NCI-H146 treated with DMSO at 0.1 percent for 48 hours (cell line): ENCODE measurements at regions not wholly inside any gene's neighbourhood (a gene's known extent, or its start where the extent isn't known, plus 50 kb on each side); places are given as distances from the start of the nearest gene placed in this dataset.

Experiments
- DNase-seq: peaks from one replicate; lab custom pipeline; 2025; ENCODE audit not compliant: unreplicated experiment; lab: John Stamatoyannopoulos, UW

- no peak for DNase-seq
Measured at GRCh38 chr10:90577569-90577968, 280.3 kb downstream of the HTR7 start.

GRCh38 chr10:90579602-90580242 lies 278.1 kb downstream of the HTR7 start:
- no peak for DNase-seq

- no peak for DNase-seq
Measured at GRCh38 chr10:90583416-90583815, 274.4 kb downstream of the HTR7 start.

GRCh38 chr10:90587081-90587491 lies 270.8 kb downstream of the HTR7 start:
- DNase-seq: no peak

GRCh38 chr10:90587561-90587960 lies 270.3 kb downstream of the HTR7 start:
- no peak for DNase-seq

- DNase-seq: no peak
Measured at GRCh38 chr10:90588222-90588621, 269.6 kb downstream of the HTR7 start.

- no peak for DNase-seq
Measured at GRCh38 chr10:90589825-90590224, 268.0 kb downstream of the HTR7 start.

GRCh38 chr10:90591629-90592028 lies 266.2 kb downstream of the HTR7 start:
- no peak for DNase-seq

GRCh38 chr10:90592638-90593302 lies 265.1 kb downstream of the HTR7 start:
- DNase-seq: peak; percentile 14

GRCh38 chr10:90598513-90598912 lies 259.3 kb downstream of the HTR7 start:
- DNase-seq: no peak

- no peak for DNase-seq
Measured at GRCh38 chr10:90602862-90603610, 254.8 kb downstream of the HTR7 start.

- no peak for DNase-seq
Measured at GRCh38 chr10:90604636-90605035, 253.2 kb downstream of the HTR7 start.

GRCh38 chr10:90605506-90605905 lies 252.3 kb downstream of the HTR7 start:
- DNase-seq: no peak

- DNase-seq: no peak
Measured at GRCh38 chr10:90612276-90612675, 245.6 kb downstream of the HTR7 start.

GRCh38 chr10:90614631-90615030 lies 243.2 kb downstream of the HTR7 start:
- DNase-seq: no peak

GRCh38 chr10:90621577-90621976 lies 236.3 kb downstream of the HTR7 start:
- DNase-seq: no peak

- DNase-seq: no peak
Measured at GRCh38 chr10:90635111-90635765, 222.6 kb downstream of the HTR7 start.

GRCh38 chr10:90640756-90641155 lies 217.1 kb downstream of the HTR7 start:
- DNase-seq: no peak

- no peak for DNase-seq
Measured at GRCh38 chr10:90641731-90642130, 216.1 kb downstream of the HTR7 start.

- no peak for DNase-seq
Measured at GRCh38 chr10:90642136-90642535, 215.7 kb downstream of the HTR7 start.

GRCh38 chr10:90642650-90643049 lies 215.2 kb downstream of the HTR7 start:
- no peak for DNase-seq

- no peak for DNase-seq
Measured at GRCh38 chr10:90644165-90644564, 213.7 kb downstream of the HTR7 start.
